ENCODE measurements at regions not wholly inside any gene's neighbourhood (a gene's known extent, or its start where the extent isn't known, plus 50 kb on each side); places are given as distances from the start of the nearest gene placed in this dataset.

DNA sequence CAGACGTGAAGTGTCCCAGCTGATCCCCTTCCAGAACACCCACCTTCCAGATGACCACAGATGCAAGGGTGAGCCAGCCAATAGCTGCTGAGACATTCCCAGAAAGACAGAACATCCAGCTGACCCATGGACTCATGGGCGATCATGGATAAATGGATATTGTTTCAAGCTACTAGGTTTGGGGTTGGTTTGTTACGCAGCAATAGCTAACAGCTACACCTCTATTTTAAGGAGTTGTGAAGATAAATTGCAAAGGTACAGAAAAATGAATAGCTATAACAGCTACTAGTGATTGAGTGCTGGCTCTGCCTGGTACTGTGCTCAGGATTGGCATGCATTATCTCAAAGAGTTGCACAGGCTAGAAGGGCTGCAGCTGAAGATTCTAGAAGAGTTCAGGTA lies 122.5 kb downstream of the MIAT start:
- TF ChIP-seq, protein P1, sequence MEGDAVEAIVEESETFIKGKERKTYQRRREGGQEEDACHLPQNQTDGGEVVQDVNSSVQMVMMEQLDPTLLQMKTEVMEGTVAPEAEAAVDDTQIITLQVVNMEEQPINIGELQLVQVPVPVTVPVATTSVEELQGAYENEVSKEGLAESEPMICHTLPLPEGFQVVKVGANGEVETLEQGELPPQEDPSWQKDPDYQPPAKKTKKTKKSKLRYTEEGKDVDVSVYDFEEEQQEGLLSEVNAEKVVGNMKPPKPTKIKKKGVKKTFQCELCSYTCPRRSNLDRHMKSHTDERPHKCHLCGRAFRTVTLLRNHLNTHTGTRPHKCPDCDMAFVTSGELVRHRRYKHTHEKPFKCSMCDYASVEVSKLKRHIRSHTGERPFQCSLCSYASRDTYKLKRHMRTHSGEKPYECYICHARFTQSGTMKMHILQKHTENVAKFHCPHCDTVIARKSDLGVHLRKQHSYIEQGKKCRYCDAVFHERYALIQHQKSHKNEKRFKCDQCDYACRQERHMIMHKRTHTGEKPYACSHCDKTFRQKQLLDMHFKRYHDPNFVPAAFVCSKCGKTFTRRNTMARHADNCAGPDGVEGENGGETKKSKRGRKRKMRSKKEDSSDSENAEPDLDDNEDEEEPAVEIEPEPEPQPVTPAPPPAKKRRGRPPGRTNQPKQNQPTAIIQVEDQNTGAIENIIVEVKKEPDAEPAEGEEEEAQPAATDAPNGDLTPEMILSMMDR (IDR thresholded peaks at IDR 0.05) = no peak
- TF ChIP-seq POLR2AphosphoS5 (IDR thresholded peaks at IDR 0.05) (no peak), EP300 (IDR thresholded peaks at IDR 0.05) (no peak)

All from suprapubic skin (tissue), 4 donors.